ENCODE measurements at regions not wholly inside any gene's neighbourhood (a gene's known extent, or its start where the extent isn't known, plus 50 kb on each side); places are given as distances from the start of the nearest gene placed in this dataset.

DNA sequence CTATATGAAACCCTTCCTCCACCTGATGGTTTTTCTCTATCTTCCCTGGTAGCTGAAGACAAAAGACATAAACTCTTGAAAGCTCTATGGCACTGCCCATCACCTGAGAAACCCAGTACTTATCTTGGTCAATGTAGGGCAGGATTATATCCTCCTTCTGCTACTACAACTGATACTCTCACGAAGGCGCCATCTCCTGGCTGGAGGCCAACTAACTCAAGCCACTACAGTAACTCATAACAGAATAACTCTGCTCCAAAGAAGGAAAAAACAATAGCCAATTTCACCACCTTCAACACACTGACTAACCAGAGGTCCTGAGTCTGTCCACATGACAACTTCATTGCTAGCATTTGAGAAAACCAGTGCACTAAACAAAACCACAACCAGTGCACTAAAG lies 409.2 kb downstream of the CETN3 start:
- H3K4me1 ChIP-seq (ENCODE audit: control insufficient read depth in 1 of 2, insufficient read depth in 2 of 2, low read length in 2 of 2), result no peaks in the 10 kb centered on the region

GRCh38 chr5:89998519-89999305 lies 410.8 kb downstream of the CETN3 start:
- no peak overlapping the region for H3K9ac ChIP-seq (ENCODE audit: low read depth in 1 of 2, low read length in 2 of 2)

More for the DNA sequence above, 409.2 kb downstream of the CETN3 start:
- no peaks in the 10 kb centered on the region for H3K9me3 ChIP-seq (ENCODE audit: control insufficient read depth in 1 of 2, low read length in 2 of 2)
- no peaks in the 10 kb centered on the region for H3K27me3 ChIP-seq (ENCODE audit: control insufficient read depth in 1 of 2, insufficient read depth in 2 of 2, low read length in 2 of 2)
- H3K36me3 ChIP-seq (ENCODE audit: control insufficient read depth in 1 of 2, insufficient read depth in 2 of 2, low read length in 2 of 2), result no peaks in the 10 kb centered on the region
- H3K27ac ChIP-seq (ENCODE audit: low read depth, low read length), result no peak overlapping the region
- no peak overlapping the region for H3K4me3 ChIP-seq (ENCODE audit: low read depth in 1 of 2, low read length in 2 of 2)
- H3K9ac ChIP-seq (ENCODE audit: low read depth in 1 of 2, low read length in 2 of 2), result no peak overlapping the region

DNA sequence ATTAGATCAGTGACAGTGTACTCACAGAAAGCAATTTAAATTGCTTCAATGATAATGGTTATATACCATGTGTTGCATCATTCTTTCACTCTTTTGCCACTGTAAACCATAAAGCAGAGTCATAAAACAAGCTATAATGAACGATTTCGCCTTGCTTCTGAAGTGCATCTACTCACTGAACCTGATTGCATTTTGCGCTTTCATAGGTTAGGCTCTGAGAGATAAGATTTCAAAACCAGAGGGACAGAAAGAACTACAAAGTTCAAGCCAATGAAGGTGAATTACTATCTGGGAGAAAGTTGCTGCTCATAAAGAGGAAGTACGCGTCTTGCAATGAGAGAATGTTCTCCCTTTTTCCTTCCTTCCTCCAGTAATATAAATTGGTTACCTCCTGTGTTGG lies 412.7 kb downstream of the CETN3 start:
- H3K27ac ChIP-seq (ENCODE audit: low read depth, low read length), result no peak overlapping the region
- H3K9me3 ChIP-seq (ENCODE audit: control insufficient read depth in 1 of 2, low read length in 2 of 2), result no peaks in the 10 kb centered on the region
- no peaks in the 10 kb centered on the region for H3K36me3 ChIP-seq (ENCODE audit: control insufficient read depth in 1 of 2, insufficient read depth in 2 of 2, low read length in 2 of 2)
- no peaks in the 10 kb centered on the region for H3K27me3 ChIP-seq (ENCODE audit: control insufficient read depth in 1 of 2, insufficient read depth in 2 of 2, low read length in 2 of 2)
- no peak overlapping the region for H3K9ac ChIP-seq (ENCODE audit: low read depth in 1 of 2, low read length in 2 of 2)
- no peaks in the 10 kb centered on the region for H3K4me1 ChIP-seq (ENCODE audit: control insufficient read depth in 1 of 2, insufficient read depth in 2 of 2, low read length in 2 of 2)
- H3K4me3 ChIP-seq (ENCODE audit: low read depth in 1 of 2, low read length in 2 of 2), result no peak overlapping the region

More at GRCh38 chr5:89998519-89999305, 410.8 kb downstream of the CETN3 start:
- H3K9me3 ChIP-seq (ENCODE audit: control insufficient read depth in 1 of 2, low read length in 2 of 2), result no peaks in the 10 kb centered on the region
- H3K4me3 ChIP-seq (ENCODE audit: low read depth in 1 of 2, low read length in 2 of 2), result no peak overlapping the region
- H3K36me3 ChIP-seq (ENCODE audit: control insufficient read depth in 1 of 2, insufficient read depth in 2 of 2, low read length in 2 of 2), result no peaks in the 10 kb centered on the region
- H3K27me3 ChIP-seq (ENCODE audit: control insufficient read depth in 1 of 2, insufficient read depth in 2 of 2, low read length in 2 of 2), result no peaks in the 10 kb centered on the region
- no peaks in the 10 kb centered on the region for H3K4me1 ChIP-seq (ENCODE audit: control insufficient read depth in 1 of 2, insufficient read depth in 2 of 2, low read length in 2 of 2)
- H3K27ac ChIP-seq (ENCODE audit: low read depth, low read length), result no peak overlapping the region

DNA sequence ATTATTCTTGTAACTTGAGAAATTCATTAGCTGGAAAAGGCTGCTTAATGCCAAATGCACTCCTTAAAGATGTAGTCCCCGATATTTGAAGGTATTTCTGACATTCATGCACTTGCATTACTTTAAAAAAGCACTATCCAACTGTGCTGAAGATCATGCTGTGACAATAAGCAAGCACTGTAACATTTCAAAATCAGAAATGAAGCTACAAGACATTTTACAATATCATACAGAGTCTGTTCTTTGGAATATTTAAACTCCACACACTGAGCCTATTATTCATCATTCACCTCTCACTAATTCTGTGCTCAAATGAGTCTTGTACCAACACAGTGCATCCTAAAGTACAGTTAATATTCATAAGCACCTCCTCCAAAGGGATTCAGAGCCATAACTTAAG lies 413.2 kb downstream of the CETN3 start:
- H3K9me3 ChIP-seq (ENCODE audit: control insufficient read depth in 1 of 2, low read length in 2 of 2), result no peaks in the 10 kb centered on the region
- H3K4me3 ChIP-seq (ENCODE audit: low read depth in 1 of 2, low read length in 2 of 2), result no peak overlapping the region
- no peak overlapping the region for H3K9ac ChIP-seq (ENCODE audit: low read depth in 1 of 2, low read length in 2 of 2)
- no peaks in the 10 kb centered on the region for H3K36me3 ChIP-seq (ENCODE audit: control insufficient read depth in 1 of 2, insufficient read depth in 2 of 2, low read length in 2 of 2)
- H3K27me3 ChIP-seq (ENCODE audit: control insufficient read depth in 1 of 2, insufficient read depth in 2 of 2, low read length in 2 of 2), result no peaks in the 10 kb centered on the region
- H3K27ac ChIP-seq (ENCODE audit: low read depth, low read length), result no peak overlapping the region
- no peaks in the 10 kb centered on the region for H3K4me1 ChIP-seq (ENCODE audit: control insufficient read depth in 1 of 2, insufficient read depth in 2 of 2, low read length in 2 of 2)

GRCh38 chr5:89994266-89994665 lies 415.3 kb downstream of the CETN3 start:
- H3K4me3 ChIP-seq (ENCODE audit: low read depth in 1 of 2, low read length in 2 of 2), result no peak overlapping the region
- no peaks in the 10 kb centered on the region for H3K9me3 ChIP-seq (ENCODE audit: control insufficient read depth in 1 of 2, low read length in 2 of 2)
- no peaks in the 10 kb centered on the region for H3K27me3 ChIP-seq (ENCODE audit: control insufficient read depth in 1 of 2, insufficient read depth in 2 of 2, low read length in 2 of 2)
- no peaks in the 10 kb centered on the region for H3K4me1 ChIP-seq (ENCODE audit: control insufficient read depth in 1 of 2, insufficient read depth in 2 of 2, low read length in 2 of 2)
- no peak overlapping the region for H3K9ac ChIP-seq (ENCODE audit: low read depth in 1 of 2, low read length in 2 of 2)
- no peak overlapping the region for H3K27ac ChIP-seq (ENCODE audit: low read depth, low read length)
- H3K36me3 ChIP-seq (ENCODE audit: control insufficient read depth in 1 of 2, insufficient read depth in 2 of 2, low read length in 2 of 2), result no peaks in the 10 kb centered on the region

DNA sequence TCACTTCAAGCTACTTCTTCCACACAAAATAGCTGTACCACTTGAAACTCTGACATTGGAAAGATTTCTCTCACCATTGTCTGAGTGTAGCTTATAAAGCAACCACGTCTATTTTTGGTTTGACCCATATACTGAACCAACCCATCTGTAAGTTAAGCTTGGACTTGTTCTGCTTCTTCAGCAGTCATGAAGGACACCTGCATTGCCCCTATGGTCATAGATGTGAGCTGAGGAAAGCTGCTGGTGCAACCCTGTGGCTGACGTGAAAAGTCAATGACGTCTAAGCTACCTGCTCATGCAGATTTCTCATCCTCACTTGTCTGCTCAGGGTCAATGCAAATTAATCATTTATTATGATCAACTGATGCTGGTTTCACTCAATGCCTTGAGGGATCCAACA lies 417.4 kb downstream of the CETN3 start:
- H3K36me3 ChIP-seq (ENCODE audit: control insufficient read depth in 1 of 2, insufficient read depth in 2 of 2, low read length in 2 of 2), result no peaks in the 10 kb centered on the region
- no peak overlapping the region for H3K27ac ChIP-seq (ENCODE audit: low read depth, low read length)
- no peaks in the 10 kb centered on the region for H3K4me1 ChIP-seq (ENCODE audit: control insufficient read depth in 1 of 2, insufficient read depth in 2 of 2, low read length in 2 of 2)
- no peak overlapping the region for H3K9ac ChIP-seq (ENCODE audit: low read depth in 1 of 2, low read length in 2 of 2)
- H3K4me3 ChIP-seq (ENCODE audit: low read depth in 1 of 2, low read length in 2 of 2), result no peak overlapping the region
- no peaks in the 10 kb centered on the region for H3K9me3 ChIP-seq (ENCODE audit: control insufficient read depth in 1 of 2, low read length in 2 of 2)
- no peaks in the 10 kb centered on the region for H3K27me3 ChIP-seq (ENCODE audit: control insufficient read depth in 1 of 2, insufficient read depth in 2 of 2, low read length in 2 of 2)

DNA sequence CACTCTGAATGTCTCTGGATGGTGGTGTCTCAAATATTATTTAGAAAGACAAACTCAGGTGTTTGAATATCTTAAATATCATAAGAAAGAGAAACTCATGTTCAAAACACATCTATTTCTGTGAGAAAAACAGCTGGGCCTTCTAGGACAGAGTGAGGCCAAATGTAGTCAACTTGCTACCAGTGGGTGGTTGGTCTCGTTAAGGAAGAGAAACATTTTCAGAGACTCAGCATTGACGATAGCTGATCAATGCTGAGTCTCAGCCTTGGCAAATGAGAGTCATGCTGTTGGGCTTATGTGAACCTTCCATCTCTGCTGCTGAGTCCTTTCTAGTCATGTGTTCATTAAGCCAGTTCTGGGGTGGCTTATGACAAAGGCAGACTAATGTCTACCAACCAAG lies 418.0 kb downstream of the CETN3 start:
- Histone ChIP-seq H3K36me3 (ENCODE audit: control insufficient read depth in 1 of 2, insufficient read depth in 2 of 2, low read length in 2 of 2) (no peaks in the 10 kb centered on the region), H3K4me1 (ENCODE audit: control insufficient read depth in 1 of 2, insufficient read depth in 2 of 2, low read length in 2 of 2) (no peaks in the 10 kb centered on the region), H3K27ac (ENCODE audit: low read depth, low read length) (no peak overlapping the region), H3K4me3 (ENCODE audit: low read depth in 1 of 2, low read length in 2 of 2) (no peak overlapping the region), H3K27me3 (ENCODE audit: control insufficient read depth in 1 of 2, insufficient read depth in 2 of 2, low read length in 2 of 2) (no peaks in the 10 kb centered on the region), H3K9me3 (ENCODE audit: control insufficient read depth in 1 of 2, low read length in 2 of 2) (no peaks in the 10 kb centered on the region), H3K9ac (ENCODE audit: low read depth in 1 of 2, low read length in 2 of 2) (no peak overlapping the region)

DNA sequence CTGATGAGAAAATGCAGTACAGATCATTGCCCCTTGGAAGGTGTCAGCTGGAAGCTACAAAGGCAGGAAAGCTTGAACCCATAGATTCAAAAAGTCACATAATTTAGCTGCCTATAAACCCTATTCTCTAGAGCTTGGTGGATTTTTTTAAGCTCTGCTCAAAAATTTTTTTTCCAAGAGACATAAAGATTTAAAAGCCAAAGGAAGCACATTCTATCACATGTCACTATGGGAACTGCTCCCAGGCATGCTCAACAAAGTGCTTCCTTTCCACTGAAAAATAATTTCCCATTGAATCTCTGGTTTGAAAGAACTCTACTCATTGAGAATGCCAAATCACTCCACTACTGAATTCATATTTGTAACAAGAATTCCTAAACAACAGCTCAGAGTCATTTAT lies 419.8 kb downstream of the CETN3 start:
- Histone ChIP-seq H3K4me1 (ENCODE audit: control insufficient read depth in 1 of 2, insufficient read depth in 2 of 2, low read length in 2 of 2) (no peaks in the 10 kb centered on the region), H3K27me3 (ENCODE audit: control insufficient read depth in 1 of 2, insufficient read depth in 2 of 2, low read length in 2 of 2) (no peaks in the 10 kb centered on the region), H3K36me3 (ENCODE audit: control insufficient read depth in 1 of 2, insufficient read depth in 2 of 2, low read length in 2 of 2) (no peaks in the 10 kb centered on the region), H3K27ac (ENCODE audit: low read depth, low read length) (no peak overlapping the region), H3K9ac (ENCODE audit: low read depth in 1 of 2, low read length in 2 of 2) (no peak overlapping the region), H3K9me3 (ENCODE audit: control insufficient read depth in 1 of 2, low read length in 2 of 2) (no peaks in the 10 kb centered on the region), H3K4me3 (ENCODE audit: low read depth in 1 of 2, low read length in 2 of 2) (no peak overlapping the region)

DNA sequence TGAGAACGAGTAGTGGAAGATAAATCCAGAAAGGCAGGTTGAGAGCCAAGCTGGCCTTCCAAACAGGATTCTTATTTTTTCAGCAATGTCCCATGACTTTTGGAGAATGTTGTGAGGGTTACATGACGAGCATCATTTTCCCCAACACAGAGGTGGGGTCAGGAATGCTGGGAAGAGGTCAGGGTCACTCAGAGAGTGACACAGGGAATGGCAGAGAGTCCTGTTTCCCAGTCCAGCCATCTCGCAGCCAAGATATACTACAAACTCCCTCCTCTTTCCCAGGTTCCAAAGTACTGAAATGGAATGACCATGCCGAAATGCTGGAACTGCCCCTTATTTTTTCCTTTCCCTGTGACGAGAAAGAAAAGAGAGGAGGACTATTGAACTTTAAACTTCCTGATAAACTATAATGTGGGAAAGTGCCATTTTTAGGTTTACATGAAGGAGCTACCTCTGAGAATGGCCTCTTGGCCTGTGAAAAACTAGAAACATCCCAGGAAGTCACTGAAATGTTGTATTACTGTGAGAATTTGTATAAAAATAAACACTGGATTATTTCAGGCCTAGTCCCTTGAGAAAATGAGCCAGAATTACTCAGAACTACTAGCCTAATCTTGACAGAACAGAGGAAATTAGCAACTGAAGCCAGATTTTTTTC lies 420.4 kb downstream of the CETN3 start:
- Histone ChIP-seq H3K27me3 (ENCODE audit: control insufficient read depth in 1 of 2, insufficient read depth in 2 of 2, low read length in 2 of 2) (no peaks in the 10 kb centered on the region), H3K36me3 (ENCODE audit: control insufficient read depth in 1 of 2, insufficient read depth in 2 of 2, low read length in 2 of 2) (no peaks in the 10 kb centered on the region), H3K27ac (ENCODE audit: low read depth, low read length) (no peak overlapping the region), H3K4me1 (ENCODE audit: control insufficient read depth in 1 of 2, insufficient read depth in 2 of 2, low read length in 2 of 2) (no peaks in the 10 kb centered on the region), H3K9ac (ENCODE audit: low read depth in 1 of 2, low read length in 2 of 2) (no peak overlapping the region), H3K9me3 (ENCODE audit: control insufficient read depth in 1 of 2, low read length in 2 of 2) (no peaks in the 10 kb centered on the region), H3K4me3 (ENCODE audit: low read depth in 1 of 2, low read length in 2 of 2) (no peak overlapping the region)

GRCh38 chr5:89988129-89988810 lies 421.3 kb downstream of the CETN3 start:
- H3K27ac ChIP-seq (ENCODE audit: low read depth, low read length), result no peak overlapping the region

More at GRCh38 chr5:89988129-89988810, 421.3 kb downstream of the CETN3 start:
- Histone ChIP-seq H3K4me1 (ENCODE audit: control insufficient read depth in 1 of 2, insufficient read depth in 2 of 2, low read length in 2 of 2) (no peaks in the 10 kb centered on the region), H3K4me3 (ENCODE audit: low read depth in 1 of 2, low read length in 2 of 2) (no peak overlapping the region), H3K9ac (ENCODE audit: low read depth in 1 of 2, low read length in 2 of 2) (no peak overlapping the region), H3K36me3 (ENCODE audit: control insufficient read depth in 1 of 2, insufficient read depth in 2 of 2, low read length in 2 of 2) (no peaks in the 10 kb centered on the region), H3K27me3 (ENCODE audit: control insufficient read depth in 1 of 2, insufficient read depth in 2 of 2, low read length in 2 of 2) (no peaks in the 10 kb centered on the region), H3K9me3 (ENCODE audit: control insufficient read depth in 1 of 2, low read length in 2 of 2) (no peaks in the 10 kb centered on the region)
